HCT116 (cell line): ENCODE measurements at regions not wholly inside any gene's neighbourhood (a gene's known extent, or its start where the extent isn't known, plus 50 kb on each side); places are given as distances from the start of the nearest gene placed in this dataset.

Experiments
- ATAC-seq: fragments of 200-7000 bp; cut with Tn5 transposase; 2 replicates; pipeline ENCODE4 v1.9.1; 2020; ENCODE audit warnings: mild to moderate bottlenecking, moderate library complexity
- BruUV-seq: library from RNA; stranded (reverse); fragments of 400-500 nt; replicated peaks from 2 replicates; lab custom pipeline; 2021; lab: Mats Ljungman, UMichigan
- CTCF ChIA-PET: fragments of 300-600 bp; sonication (Branson Sonifier 250); formaldehyde crosslinking; loops from one replicate; lab custom pipeline; 2021; ENCODE audit warnings: antibody characterized with exemption; lab: Charles Lee
- POLR2A ChIA-PET: fragments of 300-600, 350-600 bp; sonication (Branson Sonifier 250); formaldehyde crosslinking; loops from one replicate; lab custom pipeline; 2021; ENCODE audit warnings: antibody characterized with exemption; lab: Charles Lee
- RAD21 ChIA-PET, 2 experiments: fragments of 300-600 bp; sonication (Branson Sonifier 250); formaldehyde crosslinking; loops; one replicate each; lab custom pipeline; 2023; ENCODE audit warnings: low total read pairs in 2 of 2; ENCODE audit not compliant: uncharacterized antibody in 2 of 2, unreplicated experiment in 2 of 2, low non-redundant PET in 1 of 2; lab: Charles Lee
- DNase-seq: peaks from one replicate; pipeline ENCODE4 v3.0.0-alpha.2; 2010; ENCODE audit warnings: low read depth, low spot score
- H2AFZ ChIP-seq: fragments of 200-600 bp; shearing (Covaris generic), sonication (generic); 2 replicates; pipeline ENCODE4 v1.6.1; 2017; ENCODE audit warnings: low read depth, mixed run types, mixed read lengths, antibody characterized with exemption, low read length; ENCODE audit not compliant: poor library complexity, severe bottlenecking
- H3K27ac ChIP-seq: 2 replicates; pipeline ENCODE4 v1.5.1; 2012; ENCODE audit warnings: low read depth, low read length
- H3K27me3 ChIP-seq: fragments of 200-600 bp; sonication (generic); 2 replicates; pipeline ENCODE4 v1.6.1; 2016; ENCODE audit warnings: mixed run types, low read length, mixed read lengths; ENCODE audit not compliant: insufficient read depth
- H3K36me3 ChIP-seq, 2 experiments: fragments of 200-500 bp in 1 of 2; fragments of 200-600 bp in 1 of 2; sonication (Bioruptor generic) in 1 of 2; sonication (generic) in 1 of 2; 2 replicates each; pipeline versions ENCODE4 v1.5.1 to v1.6.1; 2014 to 2016; ENCODE audit warnings: low read length in 2 of 2, inconsistent platforms in 1 of 2, mixed read lengths in 1 of 2, mixed run types in 1 of 2; ENCODE audit not compliant: insufficient read depth in 2 of 2, control insufficient read depth in 1 of 2
- H3K4me1 ChIP-seq, 2 experiments: fragments of 200-600 bp in 1 of 2; sonication (generic) in 1 of 2; 2 replicates each; pipeline versions ENCODE4 v1.5.1 to v1.6.1; 2012 to 2017; ENCODE audit warnings: low read length in 2 of 2, inconsistent platforms in 1 of 2, mild to moderate bottlenecking in 1 of 2, mixed read lengths in 1 of 2, mixed run types in 1 of 2, moderate library complexity in 1 of 2; ENCODE audit not compliant: insufficient read depth in 2 of 2, control insufficient read depth in 1 of 2
- H3K4me2 ChIP-seq: fragments of 200-600 bp; sonication (generic); 2 replicates; pipeline ENCODE4 v1.6.1; 2017; ENCODE audit warnings: mixed run types, low read length, mixed read lengths
- H3K4me3 ChIP-seq, 2 experiments: fragments of 200-600 bp in 1 of 2; sonication (generic) in 1 of 2; replicated peaks in 1 of 2; 2 replicates each; pipeline ENCODE4 v1.5.1; 2011 to 2016; ENCODE audit warnings: low read length in 2 of 2, control low read depth in 1 of 2, low read depth in 1 of 2, mild to moderate bottlenecking in 1 of 2, mixed read lengths in 1 of 2, mixed run types in 1 of 2
- H3K79me2 ChIP-seq: fragments of 200-600 bp; sonication (generic); 2 replicates; pipeline ENCODE4 v1.6.1; 2017; ENCODE audit warnings: mild to moderate bottlenecking, mixed run types, low read length, moderate library complexity, mixed read lengths; ENCODE audit not compliant: insufficient read depth
- H3K9ac ChIP-seq: fragments of 200-600 bp; sonication (generic); 2 replicates; pipeline ENCODE4 v1.6.1; 2016; ENCODE audit warnings: low read length, mixed read lengths
- H3K9me2 ChIP-seq: fragments of 200-600 bp; sonication (generic), shearing (Covaris generic); 2 replicates; pipeline ENCODE4 v1.6.1; 2017; ENCODE audit warnings: mixed run types, mild to moderate bottlenecking, moderate library complexity; ENCODE audit not compliant: insufficient read depth
- H3K9me3 ChIP-seq, 2 experiments: fragments of 200-500 bp in 1 of 2; fragments of 200-600 bp in 1 of 2; sonication (Bioruptor generic) in 1 of 2; sonication (generic) in 1 of 2; 2 replicates each; pipeline ENCODE4 v1.6.1; 2014 to 2017; ENCODE audit warnings: low read length in 2 of 2, mixed read lengths in 2 of 2, inconsistent platforms in 1 of 2, low read depth in 1 of 2, mild to moderate bottlenecking in 1 of 2, mixed run types in 1 of 2, moderate library complexity in 1 of 2; ENCODE audit not compliant: control insufficient read depth in 1 of 2, insufficient read depth in 1 of 2
- H4K20me1 ChIP-seq: fragments of 200-600 bp; sonication (generic), shearing (Covaris generic); 2 replicates; pipeline ENCODE4 v1.6.1; 2017; ENCODE audit warnings: mixed run types, mild to moderate bottlenecking, moderate library complexity; ENCODE audit not compliant: insufficient read depth
- ELF1 ChIP-seq: IDR thresholded peaks from 2 replicates; pipeline ENCODE4 v1.6.1; 2012; ENCODE audit warnings: low read depth, borderline replicate concordance
- FOSL1 ChIP-seq: IDR thresholded peaks from 2 replicates; pipeline ENCODE4 v1.6.1; 2012; ENCODE audit warnings: low read depth
- JUND ChIP-seq: IDR thresholded peaks from 2 replicates; pipeline ENCODE4 v1.6.1; 2012
- POLR2A ChIP-seq: IDR thresholded peaks from 2 replicates; pipeline ENCODE4 v1.7.0; 2011; ENCODE audit warnings: borderline replicate concordance; ENCODE audit not compliant: insufficient read depth, insufficient read length; ENCODE audit errors: extremely low read depth
- POLR2AphosphoS5 ChIP-seq: IDR thresholded peaks from 2 replicates; pipeline ENCODE4 v1.6.1; 2011; ENCODE audit warnings: mild to moderate bottlenecking, low read depth, low read length, moderate library complexity
- RAD21 ChIP-seq: IDR thresholded peaks from 2 replicates; pipeline ENCODE4 v1.6.1; 2012; ENCODE audit warnings: low read depth, mild to moderate bottlenecking
- SIN3A ChIP-seq: IDR thresholded peaks from 2 replicates; pipeline ENCODE4 v1.6.1; 2012; ENCODE audit warnings: low read depth
- SP1 ChIP-seq: IDR thresholded peaks from 2 replicates; pipeline ENCODE4 v1.6.1; 2012; ENCODE audit warnings: low read depth
- TCF7L2 ChIP-seq: IDR thresholded peaks from 2 replicates; pipeline ENCODE4 v1.7.0; 2011; ENCODE audit warnings: borderline replicate concordance, inconsistent platforms; ENCODE audit not compliant: insufficient read depth, insufficient read length; ENCODE audit errors: extremely low read depth
- ZFX ChIP-seq: fragments of 450-650 bp; IDR thresholded peaks from 2 replicates; pipeline ENCODE4 v1.6.1; 2017
- intact Hi-C: fragments of 100-400 bp; cut with micrococcal nuclease; formaldehyde crosslinking; loops from 2 replicates; pipeline ENCODE4 v1.10.0; 2022
- TF ChIP-seq, protein P1 (sequence below): IDR thresholded peaks from 2 replicates; pipeline ENCODE4 v1.6.1; 2012; ENCODE audit warnings: low read depth
- TF ChIP-seq, protein P2 (sequence below): IDR thresholded peaks from 2 replicates; pipeline ENCODE4 v1.6.1; 2011; ENCODE audit warnings: mild to moderate bottlenecking, low read length, moderate library complexity; ENCODE audit not compliant: insufficient replicate concordance; ENCODE audit errors: extremely low read depth
- TF ChIP-seq, protein P3 (sequence below): IDR thresholded peaks from 2 replicates; pipeline ENCODE4 v1.6.1; 2012
- TF ChIP-seq, protein P4 (sequence below): IDR thresholded peaks from 2 replicates; pipeline ENCODE4 v1.6.1; 2012

DNA sequence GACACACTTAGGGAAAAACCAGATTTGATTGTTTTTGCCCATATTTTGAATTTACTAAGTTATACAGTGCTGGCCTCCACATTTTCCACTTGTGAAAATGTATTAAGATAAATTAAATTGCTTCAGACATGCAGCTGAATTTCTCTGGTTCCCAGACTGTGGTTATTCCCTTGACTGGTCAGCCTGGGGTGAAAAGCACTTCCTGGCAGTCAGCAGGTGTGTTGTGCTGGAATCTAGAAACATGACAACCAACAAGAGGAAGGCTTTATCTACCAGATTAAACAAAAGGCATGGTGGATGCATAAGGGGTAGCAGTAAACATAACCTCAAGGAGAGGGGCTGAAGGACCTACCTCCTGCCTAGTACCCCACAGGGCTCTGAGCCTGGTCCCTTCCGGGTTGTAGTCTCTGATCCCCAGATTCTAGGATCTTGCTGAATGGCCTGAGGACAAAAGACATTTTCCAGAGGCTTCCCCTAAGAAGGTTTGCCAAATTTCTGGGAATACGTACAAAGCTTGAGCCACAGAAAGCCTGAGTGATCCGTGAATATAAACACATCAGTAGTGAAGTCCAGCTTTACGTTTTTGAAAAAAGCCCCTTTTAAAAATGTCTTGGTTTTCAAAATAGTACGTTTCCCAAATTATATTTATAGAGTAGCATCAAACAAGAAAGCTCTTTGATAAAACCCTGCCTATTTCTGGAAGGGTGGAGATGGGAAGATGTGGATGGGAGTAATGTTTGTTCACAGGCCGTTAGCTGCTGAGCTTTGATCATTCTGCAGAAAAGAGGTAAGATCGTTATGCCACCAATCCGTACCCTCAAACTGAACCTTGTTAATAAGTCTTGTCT is 133.4 kb downstream of the LACC1 start:
- Histone ChIP-seq H3K36me3 (no peaks in the 10 kb centered on the region), H3K27ac (no peak overlapping the region), H3K9ac (no peak overlapping the region), H3K4me2 (no peak overlapping the region), H3K4me1 (peaks cover 0 to 4% of the 10 kb centered on the region in 2 experiments; a peak in 1 of 4 replicates), H3K27me3 (no peaks in the 10 kb centered on the region), H3K4me3 (no peak overlapping the region), H4K20me1 (no peaks in the 10 kb centered on the region), H3K9me3 (no peaks in the 10 kb centered on the region), H2AFZ (no peak overlapping the region), H3K79me2 (no peaks in the 10 kb centered on the region), H3K9me2 (no peaks in the 10 kb centered on the region)
- intact Hi-C loops: no loop called here
- POLR2A ChIA-PET: no interaction called here
- ATAC-seq (no peak), DNase-seq (no peak)
- CTCF ChIA-PET: no interaction called here
- RAD21 ChIA-PET: no interaction called here
- no peak for TF ChIP-seq SP1
- TF ChIP-seq ELF1: no peak
- BruUV-seq: no TSS peak

DNA sequence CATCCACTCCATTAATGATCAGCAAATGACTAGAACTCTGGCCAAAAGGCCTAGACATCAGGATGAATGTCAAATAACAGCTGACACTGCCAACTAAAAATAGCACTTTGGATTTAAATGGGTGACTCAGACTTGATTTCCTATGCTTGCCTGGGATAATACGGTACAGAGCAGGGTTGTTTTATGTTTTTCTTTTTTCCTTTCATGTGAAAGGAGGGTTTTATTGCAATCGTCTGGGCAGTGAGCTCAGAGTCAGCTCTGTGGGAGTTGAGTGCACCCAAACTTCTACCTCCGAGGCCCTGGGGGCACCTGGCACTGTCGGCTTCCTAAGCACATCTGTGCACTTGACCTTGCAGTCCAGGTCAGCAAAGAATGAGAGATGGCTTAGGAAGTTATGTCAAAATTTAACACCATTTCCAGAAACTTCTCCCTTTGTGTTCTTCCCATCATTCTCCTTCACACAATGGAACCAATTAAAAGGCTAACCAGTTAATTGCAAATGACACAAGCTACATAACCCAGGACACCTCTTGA is 134.1 kb downstream of the LACC1 start:
- Histone ChIP-seq H3K4me1 (peaks cover 0 to 4% of the 10 kb centered on the region in 2 experiments; a peak in 1 of 4 replicates), H3K9me2 (no peaks in the 10 kb centered on the region), H3K79me2 (no peaks in the 10 kb centered on the region), H3K4me2 (no peak overlapping the region), H2AFZ (no peak overlapping the region), H3K9ac (no peak overlapping the region), H3K4me3 (no peak overlapping the region), H3K27me3 (no peaks in the 10 kb centered on the region), H3K9me3 (no peaks in the 10 kb centered on the region), H3K36me3 (no peaks in the 10 kb centered on the region), H4K20me1 (no peaks in the 10 kb centered on the region), H3K27ac (no peak overlapping the region)
- POLR2A ChIA-PET: no interaction called here
- RAD21 ChIA-PET: no interaction called here
- DNase-seq (no peak), ATAC-seq (no peak)
- CTCF ChIA-PET: no interaction called here
- no TSS peak for BruUV-seq
- intact Hi-C loops: no loop called here
- no peak for TF ChIP-seq POLR2AphosphoS5
- TF ChIP-seq TCF7L2: no peak
- TF ChIP-seq, protein P1, sequence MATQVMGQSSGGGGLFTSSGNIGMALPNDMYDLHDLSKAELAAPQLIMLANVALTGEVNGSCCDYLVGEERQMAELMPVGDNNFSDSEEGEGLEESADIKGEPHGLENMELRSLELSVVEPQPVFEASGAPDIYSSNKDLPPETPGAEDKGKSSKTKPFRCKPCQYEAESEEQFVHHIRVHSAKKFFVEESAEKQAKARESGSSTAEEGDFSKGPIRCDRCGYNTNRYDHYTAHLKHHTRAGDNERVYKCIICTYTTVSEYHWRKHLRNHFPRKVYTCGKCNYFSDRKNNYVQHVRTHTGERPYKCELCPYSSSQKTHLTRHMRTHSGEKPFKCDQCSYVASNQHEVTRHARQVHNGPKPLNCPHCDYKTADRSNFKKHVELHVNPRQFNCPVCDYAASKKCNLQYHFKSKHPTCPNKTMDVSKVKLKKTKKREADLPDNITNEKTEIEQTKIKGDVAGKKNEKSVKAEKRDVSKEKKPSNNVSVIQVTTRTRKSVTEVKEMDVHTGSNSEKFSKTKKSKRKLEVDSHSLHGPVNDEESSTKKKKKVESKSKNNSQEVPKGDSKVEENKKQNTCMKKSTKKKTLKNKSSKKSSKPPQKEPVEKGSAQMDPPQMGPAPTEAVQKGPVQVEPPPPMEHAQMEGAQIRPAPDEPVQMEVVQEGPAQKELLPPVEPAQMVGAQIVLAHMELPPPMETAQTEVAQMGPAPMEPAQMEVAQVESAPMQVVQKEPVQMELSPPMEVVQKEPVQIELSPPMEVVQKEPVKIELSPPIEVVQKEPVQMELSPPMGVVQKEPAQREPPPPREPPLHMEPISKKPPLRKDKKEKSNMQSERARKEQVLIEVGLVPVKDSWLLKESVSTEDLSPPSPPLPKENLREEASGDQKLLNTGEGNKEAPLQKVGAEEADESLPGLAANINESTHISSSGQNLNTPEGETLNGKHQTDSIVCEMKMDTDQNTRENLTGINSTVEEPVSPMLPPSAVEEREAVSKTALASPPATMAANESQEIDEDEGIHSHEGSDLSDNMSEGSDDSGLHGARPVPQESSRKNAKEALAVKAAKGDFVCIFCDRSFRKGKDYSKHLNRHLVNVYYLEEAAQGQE: no peak
- TF ChIP-seq ZFX: no peak
- no peak for TF ChIP-seq SIN3A
- TF ChIP-seq, protein P2, sequence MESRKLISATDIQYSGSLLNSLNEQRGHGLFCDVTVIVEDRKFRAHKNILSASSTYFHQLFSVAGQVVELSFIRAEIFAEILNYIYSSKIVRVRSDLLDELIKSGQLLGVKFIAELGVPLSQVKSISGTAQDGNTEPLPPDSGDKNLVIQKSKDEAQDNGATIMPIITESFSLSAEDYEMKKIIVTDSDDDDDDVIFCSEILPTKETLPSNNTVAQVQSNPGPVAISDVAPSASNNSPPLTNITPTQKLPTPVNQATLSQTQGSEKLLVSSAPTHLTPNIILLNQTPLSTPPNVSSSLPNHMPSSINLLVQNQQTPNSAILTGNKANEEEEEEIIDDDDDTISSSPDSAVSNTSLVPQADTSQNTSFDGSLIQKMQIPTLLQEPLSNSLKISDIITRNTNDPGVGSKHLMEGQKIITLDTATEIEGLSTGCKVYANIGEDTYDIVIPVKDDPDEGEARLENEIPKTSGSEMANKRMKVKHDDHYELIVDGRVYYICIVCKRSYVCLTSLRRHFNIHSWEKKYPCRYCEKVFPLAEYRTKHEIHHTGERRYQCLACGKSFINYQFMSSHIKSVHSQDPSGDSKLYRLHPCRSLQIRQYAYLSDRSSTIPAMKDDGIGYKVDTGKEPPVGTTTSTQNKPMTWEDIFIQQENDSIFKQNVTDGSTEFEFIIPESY: no peak
- TF ChIP-seq RAD21: no peak
- TF ChIP-seq, protein P3, sequence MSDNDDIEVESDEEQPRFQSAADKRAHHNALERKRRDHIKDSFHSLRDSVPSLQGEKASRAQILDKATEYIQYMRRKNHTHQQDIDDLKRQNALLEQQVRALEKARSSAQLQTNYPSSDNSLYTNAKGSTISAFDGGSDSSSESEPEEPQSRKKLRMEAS: no peak
- TF ChIP-seq ELF1: no peak
- TF ChIP-seq FOSL1: no peak
- TF ChIP-seq, protein P4, sequence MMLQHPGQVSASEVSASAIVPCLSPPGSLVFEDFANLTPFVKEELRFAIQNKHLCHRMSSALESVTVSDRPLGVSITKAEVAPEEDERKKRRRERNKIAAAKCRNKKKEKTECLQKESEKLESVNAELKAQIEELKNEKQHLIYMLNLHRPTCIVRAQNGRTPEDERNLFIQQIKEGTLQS: no peak
- TF ChIP-seq POLR2A: no peak
- TF ChIP-seq JUND: no peak
